Activated T-helper 17 cell treated with anti-CD3 and anti-CD28 coated beads, Interleukin-2, amount 50 U/mL, for 72 hours (primary cell): ENCODE measurements at regions not wholly inside any gene's neighbourhood (a gene's known extent, or its start where the extent isn't known, plus 50 kb on each side); places are given as distances from the start of the nearest gene placed in this dataset.
"Not testable (repeated sequence)": the region's sequence is repeated elsewhere in the genome, so short reads cannot be mapped to it uniquely, and the experiment has no call there.

Source experiments
- ATAC-seq: fragments of 150-1000 bp; cut with Tn5 transposase; replicated peaks from 2 replicates; pipeline ENCODE4 v1.10.0; 2021; ENCODE audit warnings: mild to moderate bottlenecking, moderate library complexity
- H3K27ac Mint-ChIP-seq: one replicate; pipeline ENCODE4 v1.8.0; 2022; ENCODE audit warnings: mixed read lengths
- H3K27me3 Mint-ChIP-seq: one replicate; pipeline ENCODE4 v1.8.0; 2022; ENCODE audit warnings: mixed read lengths
- H3K36me3 Mint-ChIP-seq: one replicate; pipeline ENCODE4 v1.8.0; 2022; ENCODE audit warnings: low read depth, mild to moderate bottlenecking, mixed read lengths
- H3K4me1 Mint-ChIP-seq: one replicate; pipeline ENCODE4 v1.8.0; 2022; ENCODE audit warnings: mixed read lengths
- H3K4me3 Mint-ChIP-seq: one replicate; pipeline ENCODE4 v1.8.0; 2022; ENCODE audit warnings: mild to moderate bottlenecking, mixed read lengths
- H3K9me3 Mint-ChIP-seq: one replicate; pipeline ENCODE4 v1.8.0; 2022; ENCODE audit warnings: mixed read lengths

DNA sequence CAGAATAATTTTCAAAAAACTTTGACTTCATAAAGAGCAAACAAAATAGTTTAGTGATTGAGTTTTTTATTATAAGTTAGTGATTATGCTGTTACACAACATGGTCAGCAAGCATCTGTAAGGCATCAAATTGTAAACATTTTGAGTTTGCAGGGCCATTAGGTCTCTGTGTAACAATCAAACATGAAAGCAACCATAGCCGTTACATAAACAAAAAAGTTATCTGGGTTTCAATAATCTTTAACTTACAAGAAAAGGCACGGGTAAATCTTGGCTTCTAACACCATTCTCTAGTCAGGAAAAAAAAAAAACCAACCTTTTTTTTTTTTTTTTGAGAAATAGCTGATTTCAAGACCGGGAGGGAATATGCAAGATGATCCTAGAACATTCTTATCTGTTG, 1941.1 kb downstream of the PCDH7 start:
- no peak for ATAC-seq
- Mint-ChIP-seq H3K4me1 (no peaks in the 10 kb centered on the region), H3K27me3 (no peaks in the 10 kb centered on the region), H3K27ac (no peak overlapping the region), H3K9me3 (peaks cover 16% of the 10 kb centered on the region), H3K4me3 (no peak overlapping the region), H3K36me3 (no peaks in the 10 kb centered on the region)

DNA sequence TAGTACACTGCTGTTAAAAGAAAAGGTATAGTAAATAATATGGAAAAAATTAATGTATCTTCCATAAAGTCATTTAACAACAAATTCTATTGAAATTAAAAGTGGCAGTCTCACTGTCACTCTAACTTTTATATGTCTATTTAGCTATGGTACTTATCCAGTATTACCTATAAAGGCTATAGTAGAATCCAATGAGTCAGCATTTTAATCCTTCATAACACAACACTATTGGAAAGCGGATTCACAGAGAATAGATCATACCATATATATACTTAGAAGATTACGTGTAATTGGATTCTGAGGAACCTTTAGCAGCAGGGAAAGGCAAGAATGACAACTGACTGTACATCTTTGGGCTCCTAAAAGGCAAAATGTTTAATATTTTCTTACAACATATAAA, 1942.6 kb downstream of the PCDH7 start:
- ATAC-seq = no peak
- Mint-ChIP-seq H3K27ac (no peak overlapping the region), H3K4me3 (no peak overlapping the region), H3K27me3 (no peaks in the 10 kb centered on the region), H3K36me3 (no peaks in the 10 kb centered on the region), H3K9me3 (peaks cover 3% of the 10 kb centered on the region), H3K4me1 (no peaks in the 10 kb centered on the region)

DNA sequence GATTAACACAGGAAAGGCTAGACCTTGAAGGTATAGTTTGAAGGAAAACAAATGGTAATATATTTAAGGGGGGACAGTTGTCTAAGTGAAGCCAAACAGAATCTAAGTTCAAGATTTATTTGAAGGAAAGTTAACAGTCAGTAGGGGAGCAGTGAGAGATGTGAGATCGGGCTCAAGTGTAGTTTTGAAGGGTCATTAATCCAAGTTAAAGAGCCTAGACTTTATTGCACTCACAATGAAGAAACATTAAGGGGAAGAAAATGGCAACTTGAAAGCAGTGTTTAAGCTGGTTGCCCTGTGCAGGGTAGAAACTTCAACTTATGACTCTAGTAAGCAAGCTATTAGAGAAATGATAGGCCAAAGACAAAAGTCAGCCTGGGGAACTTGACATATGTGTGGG, 1952.2 kb downstream of the PCDH7 start:
- Mint-ChIP-seq H3K4me1 (no peaks in the 10 kb centered on the region), H3K9me3 (peaks cover 8% of the 10 kb centered on the region), H3K27me3 (no peaks in the 10 kb centered on the region), H3K4me3 (no peak overlapping the region), H3K36me3 (no peaks in the 10 kb centered on the region), H3K27ac (no peak overlapping the region)
- ATAC-seq = no peak

DNA sequence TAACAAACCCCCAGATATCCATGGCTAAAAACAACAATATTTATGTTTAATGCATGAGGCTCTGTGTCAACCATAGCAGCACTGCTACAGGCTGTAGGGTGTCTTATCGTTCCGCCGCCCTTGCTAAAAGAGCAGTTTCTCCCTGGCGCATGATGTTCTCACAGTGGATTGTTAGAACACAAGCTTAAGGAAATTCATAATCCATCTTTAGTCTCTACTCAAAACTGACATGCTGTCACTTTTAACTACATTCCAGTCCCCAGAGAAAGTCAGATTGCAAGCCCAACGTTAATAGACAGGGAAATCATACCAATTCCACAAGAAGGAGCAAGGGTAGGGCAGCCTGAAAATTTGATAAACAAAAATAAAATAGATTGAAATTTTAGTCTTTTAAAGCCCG, 1960.8 kb downstream of the PCDH7 start:
- no peak overlapping the region for H3K27ac Mint-ChIP-seq
- no peak for ATAC-seq
- H3K27me3 Mint-ChIP-seq = no peaks in the 10 kb centered on the region
- H3K9me3 Mint-ChIP-seq = peaks cover 20% of the 10 kb centered on the region
- H3K36me3 Mint-ChIP-seq = no peaks in the 10 kb centered on the region
- no peaks in the 10 kb centered on the region for H3K4me1 Mint-ChIP-seq
- no peak overlapping the region for H3K4me3 Mint-ChIP-seq

DNA sequence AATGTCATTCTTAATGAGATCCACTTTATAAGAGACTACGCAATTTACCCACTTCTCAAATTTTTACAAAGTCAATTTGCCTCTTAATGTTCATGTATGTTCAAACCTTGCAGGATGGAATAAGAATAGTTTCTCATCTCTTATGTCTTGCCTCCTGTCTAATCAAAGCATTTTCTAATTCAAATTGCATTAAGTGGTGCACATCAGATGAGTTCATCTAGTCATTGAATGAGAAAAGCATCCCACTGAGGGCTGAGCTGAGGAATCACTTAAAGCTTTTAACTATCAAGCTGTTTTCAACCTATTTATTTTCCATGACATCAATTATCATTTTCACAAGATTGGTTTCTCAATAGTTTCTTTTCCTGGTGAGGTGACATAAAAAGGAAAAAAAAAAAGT, 1964.0 kb downstream of the PCDH7 start:
- no peaks in the 10 kb centered on the region for H3K27me3 Mint-ChIP-seq
- no peak overlapping the region for H3K27ac Mint-ChIP-seq
- no peak overlapping the region for H3K4me3 Mint-ChIP-seq
- H3K36me3 Mint-ChIP-seq = no peaks in the 10 kb centered on the region
- no peak for ATAC-seq
- H3K4me1 Mint-ChIP-seq = no peaks in the 10 kb centered on the region
- H3K9me3 Mint-ChIP-seq = peaks cover 20% of the 10 kb centered on the region

DNA sequence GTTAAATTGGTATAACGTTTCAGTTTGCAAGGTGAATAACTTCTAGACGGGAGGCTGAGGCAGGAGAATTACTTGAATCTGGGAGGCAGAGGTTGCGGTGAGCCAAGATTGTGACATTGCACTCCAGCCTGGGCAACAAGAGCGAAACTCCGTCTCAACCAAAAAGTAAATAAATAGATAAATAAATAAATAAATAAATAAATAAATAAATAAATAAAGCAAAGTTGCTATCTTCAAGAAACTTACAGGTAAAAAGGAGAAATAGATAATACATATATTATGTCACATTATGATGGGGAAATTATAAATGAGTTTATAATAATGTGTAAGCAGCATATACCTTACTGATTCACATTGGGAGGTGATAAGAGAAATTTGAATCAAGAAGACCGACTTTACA, 1966.0 kb downstream of the PCDH7 start:
- Mint-ChIP-seq H3K27me3 (no peaks in the 10 kb centered on the region), H3K36me3 (no peaks in the 10 kb centered on the region), H3K9me3 (peaks cover 9% of the 10 kb centered on the region), H3K4me1 (no peaks in the 10 kb centered on the region), H3K4me3 (no peak overlapping the region), H3K27ac (no peak overlapping the region)
- no peak for ATAC-seq

DNA sequence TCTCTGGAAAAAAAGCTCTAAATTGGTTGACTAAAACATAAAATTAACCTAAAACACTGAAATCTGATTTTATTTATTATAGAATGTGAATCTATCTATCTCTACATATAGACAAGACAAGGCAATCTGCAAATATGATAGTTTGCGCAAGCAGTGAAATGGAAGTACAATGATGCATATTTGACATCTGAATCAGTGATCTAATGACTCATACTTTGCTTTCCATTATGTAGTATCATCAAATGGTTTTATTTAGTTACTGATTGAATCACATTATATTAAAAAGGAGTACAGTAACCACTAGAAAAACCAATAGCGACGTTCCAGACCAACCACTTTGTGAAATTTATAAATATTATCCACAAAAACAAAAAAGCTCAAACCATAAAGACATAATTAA, 1969.3 kb downstream of the PCDH7 start:
- Mint-ChIP-seq H3K9me3 (peaks cover 12% of the 10 kb centered on the region), H3K4me1 (no peaks in the 10 kb centered on the region), H3K4me3 (no peak overlapping the region), H3K36me3 (no peaks in the 10 kb centered on the region), H3K27me3 (no peaks in the 10 kb centered on the region), H3K27ac (no peak overlapping the region)
- no peak for ATAC-seq

DNA sequence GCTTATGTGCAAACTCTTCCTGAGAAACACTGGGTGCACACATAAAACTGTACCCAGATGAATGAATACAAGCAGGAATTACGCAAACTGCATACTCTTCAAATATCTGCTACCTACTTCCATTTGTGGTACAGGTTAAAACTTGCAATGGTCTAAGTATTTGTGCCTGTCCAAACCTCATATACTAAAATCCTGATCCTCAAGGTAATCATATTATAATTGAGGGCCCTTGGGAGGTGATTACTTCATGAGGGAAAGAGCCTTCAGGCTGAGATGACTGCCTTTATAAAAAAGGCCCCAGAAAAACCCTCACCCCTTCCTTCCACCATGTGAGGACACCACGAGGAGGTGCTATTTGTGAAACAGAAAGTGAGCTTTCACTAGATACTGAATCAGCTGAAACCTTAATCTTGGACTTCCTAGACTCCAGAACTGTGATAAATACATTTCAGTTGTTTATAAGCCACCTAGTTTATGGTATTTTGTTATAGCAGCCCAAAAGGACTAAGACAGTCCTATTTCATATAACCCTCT, 1977.2 kb downstream of the PCDH7 start:
- Mint-ChIP-seq H3K27ac (no peak overlapping the region), H3K9me3 (peaks cover 23% of the 10 kb centered on the region), H3K4me1 (no peaks in the 10 kb centered on the region), H3K4me3 (no peak overlapping the region), H3K36me3 (no peaks in the 10 kb centered on the region), H3K27me3 (no peaks in the 10 kb centered on the region)
- no peak for ATAC-seq

DNA sequence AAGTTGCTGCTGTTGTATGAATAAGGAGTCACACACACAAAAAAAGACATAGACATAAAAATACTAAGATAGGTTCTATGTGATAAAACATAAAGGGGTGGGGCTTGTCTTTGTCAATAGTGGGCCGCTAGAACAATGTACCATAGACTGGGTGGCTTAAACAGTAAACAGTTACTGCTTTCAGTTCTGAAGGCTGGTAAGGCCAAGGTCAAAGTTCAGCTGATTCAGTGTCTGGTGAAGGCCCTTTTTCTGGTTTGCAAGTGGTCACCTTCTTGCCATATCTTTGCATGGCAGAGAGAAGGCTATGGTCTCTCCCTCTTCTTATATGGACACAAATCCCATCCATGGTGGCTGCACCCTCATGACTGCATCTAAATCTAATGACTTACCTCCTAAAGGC, 1980.7 kb downstream of the PCDH7 start:
- Mint-ChIP-seq H3K27ac (no peak overlapping the region), H3K27me3 (no peaks in the 10 kb centered on the region)

DNA sequence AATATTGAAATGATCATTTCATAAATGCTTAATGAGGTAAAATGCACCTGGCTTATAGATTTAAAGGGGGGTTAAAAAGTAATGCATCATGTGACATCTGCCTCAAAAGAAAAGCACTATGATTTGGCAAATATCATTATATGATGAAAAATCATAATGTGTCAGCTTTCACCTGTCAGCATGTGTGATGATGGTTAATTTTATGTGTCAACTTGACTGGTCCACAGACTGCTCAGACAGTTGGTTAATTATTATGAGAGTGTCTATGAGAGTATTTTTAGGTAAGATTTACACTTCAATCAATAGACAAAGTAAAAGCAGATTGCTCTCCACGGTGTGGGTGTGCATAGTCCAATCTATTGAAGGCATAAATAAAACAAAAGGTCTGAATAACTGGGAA, 1986.7 kb downstream of the PCDH7 start:
- no peak overlapping the region for H3K4me3 Mint-ChIP-seq
- H3K36me3 Mint-ChIP-seq = no peaks in the 10 kb centered on the region
- no peak overlapping the region for H3K27ac Mint-ChIP-seq
- no peaks in the 10 kb centered on the region for H3K27me3 Mint-ChIP-seq
- H3K4me1 Mint-ChIP-seq = no peaks in the 10 kb centered on the region
- ATAC-seq = no peak
- peaks cover 19% of the 10 kb centered on the region for H3K9me3 Mint-ChIP-seq

More for the DNA sequence above, 1980.7 kb downstream of the PCDH7 start:
- no peaks in the 10 kb centered on the region for H3K4me1 Mint-ChIP-seq
- H3K9me3 Mint-ChIP-seq = peaks cover 9% of the 10 kb centered on the region
- ATAC-seq = no peak
- no peak overlapping the region for H3K4me3 Mint-ChIP-seq
- no peaks in the 10 kb centered on the region for H3K36me3 Mint-ChIP-seq

DNA sequence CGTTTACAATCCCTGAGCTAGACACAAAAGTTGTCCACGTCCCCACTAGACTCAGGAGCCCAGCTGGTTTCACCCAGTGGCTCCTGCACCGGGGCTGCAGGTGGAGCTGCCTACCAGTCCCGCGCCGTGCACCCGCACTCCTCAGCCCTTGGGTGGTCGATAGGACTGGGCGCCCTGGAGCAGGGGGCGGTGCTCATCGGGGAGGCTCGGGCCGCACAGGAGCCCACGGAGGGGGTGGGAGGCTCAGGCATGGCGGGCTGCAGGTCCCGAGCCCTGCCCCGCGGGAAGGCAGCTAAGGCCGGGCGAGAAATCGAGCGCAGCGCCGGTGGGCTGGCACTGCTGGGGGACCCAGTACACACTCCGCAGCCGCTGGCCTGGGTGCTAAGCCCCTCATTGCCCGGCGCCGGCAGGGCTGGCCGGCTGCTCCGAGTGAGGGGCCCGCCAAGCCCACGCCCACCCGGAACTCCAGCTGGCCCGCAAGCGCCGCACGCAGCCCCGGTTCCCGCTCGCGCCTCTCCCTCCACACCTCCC, 1996.0 kb downstream of the PCDH7 start:
- H3K36me3 Mint-ChIP-seq, H3K27me3 Mint-ChIP-seq, H3K4me3 Mint-ChIP-seq, H3K27ac Mint-ChIP-seq, ATAC-seq, H3K4me1 Mint-ChIP-seq: not testable (repeated sequence)
- H3K9me3 Mint-ChIP-seq = peaks cover 18% of the 10 kb centered on the region

DNA sequence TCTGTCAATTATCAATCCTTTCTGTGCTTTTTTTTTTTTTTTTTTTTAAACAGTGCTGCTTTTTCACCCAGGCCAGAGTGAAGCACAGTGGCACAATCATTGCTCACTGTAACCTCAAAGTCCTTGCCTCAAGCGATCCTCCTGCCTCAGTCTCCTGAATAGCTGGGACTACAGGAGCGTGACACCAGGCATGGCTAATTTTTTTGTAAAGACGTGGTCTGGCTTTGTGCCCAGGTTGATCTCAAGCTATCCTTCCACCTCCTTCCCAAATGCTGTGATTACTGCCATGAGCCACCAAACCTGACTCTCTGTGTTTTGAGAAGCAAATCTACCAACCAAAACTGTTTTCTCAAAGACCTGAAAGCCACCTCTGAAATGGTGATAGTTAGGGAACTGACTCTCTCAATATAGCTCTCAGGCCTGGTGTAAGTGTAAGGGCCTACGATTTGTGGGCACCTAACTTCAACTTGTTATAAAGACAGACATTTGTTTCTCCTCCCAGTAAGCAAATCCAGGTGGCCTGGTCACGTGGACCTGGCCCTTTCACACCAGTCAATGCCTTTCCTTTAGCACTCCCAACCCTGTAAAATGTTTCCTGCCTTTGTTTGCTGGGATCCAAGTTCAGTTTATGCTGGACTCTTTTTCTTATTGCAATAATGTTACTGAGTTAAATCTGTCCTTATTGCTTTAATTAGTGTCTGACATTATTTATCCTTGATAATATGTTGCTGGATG, 2015.9 kb downstream of the PCDH7 start:
- no peaks in the 10 kb centered on the region for H3K36me3 Mint-ChIP-seq
- H3K4me1 Mint-ChIP-seq = no peaks in the 10 kb centered on the region
- no peak overlapping the region for H3K27ac Mint-ChIP-seq
- no peaks in the 10 kb centered on the region for H3K27me3 Mint-ChIP-seq
- no peak overlapping the region for H3K4me3 Mint-ChIP-seq
- H3K9me3 Mint-ChIP-seq = peaks cover 10% of the 10 kb centered on the region
- ATAC-seq = no peak

DNA sequence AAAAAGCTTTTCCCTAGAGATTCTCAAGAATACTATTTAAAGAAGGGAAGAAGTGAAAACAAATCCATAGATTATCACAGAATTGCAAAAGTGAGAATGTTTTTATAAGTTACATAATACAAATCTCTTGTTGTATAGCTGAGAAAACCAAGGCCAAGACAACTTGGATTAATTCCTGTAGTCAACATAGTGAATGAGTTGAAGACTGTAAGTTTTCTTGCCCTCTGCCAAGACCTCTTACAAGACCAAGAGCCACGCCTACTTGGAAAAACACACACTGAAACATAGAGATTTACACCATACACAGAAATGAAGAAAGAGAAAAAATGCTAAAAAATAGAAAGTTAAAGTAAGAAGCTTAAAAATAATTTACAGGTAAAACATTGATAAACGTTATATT, 2024.0 kb downstream of the PCDH7 start:
- Mint-ChIP-seq H3K9me3 (peaks cover 10% of the 10 kb centered on the region), H3K27ac (no peak overlapping the region), H3K27me3 (no peaks in the 10 kb centered on the region), H3K4me3 (no peak overlapping the region), H3K4me1 (no peaks in the 10 kb centered on the region), H3K36me3 (no peaks in the 10 kb centered on the region)
- no peak for ATAC-seq

DNA sequence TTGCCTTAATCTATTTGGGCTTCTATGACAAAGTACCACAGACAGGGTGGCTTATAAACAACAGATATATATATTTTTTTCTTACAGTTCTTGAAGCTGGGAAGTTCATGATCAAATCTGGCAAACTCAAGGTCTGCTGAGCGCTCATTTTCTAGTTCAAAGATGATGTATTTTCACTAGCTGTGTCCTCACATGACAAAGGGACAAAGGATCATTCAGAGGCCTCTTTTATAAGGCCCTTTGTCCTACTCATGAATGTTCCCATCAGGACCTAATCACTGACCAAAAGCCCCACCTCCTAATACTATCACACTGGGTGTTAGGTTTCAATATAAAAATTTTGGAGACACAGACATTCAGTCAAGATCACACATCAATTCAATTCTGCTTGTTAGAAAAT, 2025.2 kb downstream of the PCDH7 start:
- Mint-ChIP-seq H3K4me1 (no peaks in the 10 kb centered on the region), H3K9me3 (peaks cover 10% of the 10 kb centered on the region), H3K27ac (no peak overlapping the region), H3K4me3 (no peak overlapping the region), H3K36me3 (no peaks in the 10 kb centered on the region), H3K27me3 (no peaks in the 10 kb centered on the region)
- ATAC-seq = no peak

DNA sequence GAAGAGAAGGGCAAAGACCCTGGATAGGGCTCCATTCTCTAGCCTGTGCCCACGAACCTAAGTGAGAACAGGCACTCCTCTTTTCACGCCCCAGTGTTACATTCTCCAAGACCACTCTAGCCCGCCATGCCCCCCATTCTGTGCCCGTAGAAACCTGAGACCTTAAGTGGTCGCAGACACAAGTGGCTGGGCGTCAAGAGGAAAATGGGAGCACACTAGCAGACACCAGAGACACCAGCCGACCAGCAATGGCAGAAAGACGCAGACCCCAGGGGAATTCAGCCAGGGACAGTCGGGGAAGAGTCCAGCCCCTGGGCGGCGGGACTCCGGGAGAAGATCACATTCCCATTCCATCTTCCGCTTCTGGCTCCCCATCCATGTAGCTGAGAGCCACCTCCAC, 2027.9 kb downstream of the PCDH7 start:
- Mint-ChIP-seq H3K36me3 (no peaks in the 10 kb centered on the region), H3K27me3 (no peaks in the 10 kb centered on the region), H3K27ac (no peak overlapping the region), H3K4me3 (no peak overlapping the region), H3K4me1 (no peaks in the 10 kb centered on the region), H3K9me3 (peaks cover 10% of the 10 kb centered on the region)
- ATAC-seq = no peak
